Choroid plexus epithelial cell (primary cell): ENCODE measurements at regions not wholly inside any gene's neighbourhood (a gene's known extent, or its start where the extent isn't known, plus 50 kb on each side); places are given as distances from the start of the nearest gene placed in this dataset.

Experiments
- DNase-seq: peaks from one replicate; pipeline ENCODE4 v3.0.0-alpha.2; 2010; ENCODE audit warnings: low read depth
- H3K4me3 ChIP-seq: 2 replicates; pipeline ENCODE4 v1.5.1; 2011; ENCODE audit warnings: low read depth, mild to moderate bottlenecking, control low read depth, low read length, moderate library complexity
- TF ChIP-seq, protein P1 (sequence below): conservative IDR thresholded peaks from 2 replicates; pipeline ENCODE4 v1.5.1; 2011; ENCODE audit warnings: low read depth, mild to moderate bottlenecking, control low read depth, inconsistent platforms, low read length, moderate library complexity

- no peak for DNase-seq
- TF ChIP-seq, protein P1, sequence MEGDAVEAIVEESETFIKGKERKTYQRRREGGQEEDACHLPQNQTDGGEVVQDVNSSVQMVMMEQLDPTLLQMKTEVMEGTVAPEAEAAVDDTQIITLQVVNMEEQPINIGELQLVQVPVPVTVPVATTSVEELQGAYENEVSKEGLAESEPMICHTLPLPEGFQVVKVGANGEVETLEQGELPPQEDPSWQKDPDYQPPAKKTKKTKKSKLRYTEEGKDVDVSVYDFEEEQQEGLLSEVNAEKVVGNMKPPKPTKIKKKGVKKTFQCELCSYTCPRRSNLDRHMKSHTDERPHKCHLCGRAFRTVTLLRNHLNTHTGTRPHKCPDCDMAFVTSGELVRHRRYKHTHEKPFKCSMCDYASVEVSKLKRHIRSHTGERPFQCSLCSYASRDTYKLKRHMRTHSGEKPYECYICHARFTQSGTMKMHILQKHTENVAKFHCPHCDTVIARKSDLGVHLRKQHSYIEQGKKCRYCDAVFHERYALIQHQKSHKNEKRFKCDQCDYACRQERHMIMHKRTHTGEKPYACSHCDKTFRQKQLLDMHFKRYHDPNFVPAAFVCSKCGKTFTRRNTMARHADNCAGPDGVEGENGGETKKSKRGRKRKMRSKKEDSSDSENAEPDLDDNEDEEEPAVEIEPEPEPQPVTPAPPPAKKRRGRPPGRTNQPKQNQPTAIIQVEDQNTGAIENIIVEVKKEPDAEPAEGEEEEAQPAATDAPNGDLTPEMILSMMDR = no peak
- no peak overlapping the region for H3K4me3 ChIP-seq
Observed at GRCh38 chr1:96632045-96632664, 89.4 kb upstream of the PTBP2 start.

DNA sequence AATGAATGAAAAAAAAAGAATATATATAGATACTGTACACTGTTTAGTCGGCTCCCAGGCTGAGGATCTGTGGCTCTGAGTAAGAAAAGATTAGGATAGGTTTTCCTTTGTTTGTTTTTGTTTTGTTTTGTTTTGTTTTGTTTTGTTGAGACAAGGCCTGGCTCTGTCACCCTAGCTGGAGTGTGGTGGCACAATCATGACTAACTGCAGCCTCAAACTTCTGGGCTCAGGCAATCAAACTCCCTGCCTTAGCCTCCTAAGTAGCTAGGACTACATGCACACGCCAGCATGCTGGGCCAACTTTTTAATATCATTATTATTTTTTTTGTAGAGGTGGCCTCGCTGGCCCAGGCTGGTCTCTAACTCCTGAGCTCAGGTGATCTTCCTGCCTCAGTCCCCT, 87.9 kb upstream of the PTBP2 start:
- TF ChIP-seq, protein P1 = no peak
- H3K4me3 ChIP-seq = no peak overlapping the region
- DNase-seq = no peak

GRCh38 chr1:96634883-96635282, 86.7 kb upstream of the PTBP2 start:
- no peak overlapping the region for H3K4me3 ChIP-seq
- DNase-seq = peak; percentile 14
- TF ChIP-seq, protein P1 = no peak

GRCh38 chr1:96641282-96641681, 80.3 kb upstream of the PTBP2 start:
- H3K4me3 ChIP-seq = no peak overlapping the region
- TF ChIP-seq, protein P1 = no peak
- peak; percentile 71 for DNase-seq

- no peak overlapping the region for H3K4me3 ChIP-seq
- TF ChIP-seq, protein P1 = no peak
- no peak for DNase-seq
Observed at GRCh38 chr1:96643519-96643918, 78.1 kb upstream of the PTBP2 start.

DNA sequence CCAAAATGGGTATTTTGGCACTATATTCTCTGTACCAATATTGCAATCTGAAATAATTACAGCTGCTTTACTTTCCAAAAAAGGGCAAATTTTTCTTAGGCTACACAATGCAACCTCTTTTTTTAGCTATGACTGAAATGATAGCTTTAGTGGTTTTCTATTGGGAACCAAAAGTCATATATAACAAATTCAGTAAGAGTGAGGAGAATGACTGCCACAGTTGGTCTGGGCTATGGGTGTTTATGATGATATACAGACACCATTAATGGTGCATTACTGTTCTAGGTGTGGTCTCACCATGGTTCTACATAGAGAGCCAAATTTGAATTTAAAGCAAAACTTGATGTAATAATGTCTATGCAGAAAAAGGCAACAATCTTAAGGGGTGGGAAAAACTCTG, 72.3 kb upstream of the PTBP2 start:
- TF ChIP-seq, protein P1 = no peak
- DNase-seq = no peak
- H3K4me3 ChIP-seq = no peak overlapping the region

- no peak for DNase-seq
- no peak overlapping the region for H3K4me3 ChIP-seq
- TF ChIP-seq, protein P1 = no peak
Observed at GRCh38 chr1:96651517-96651916, 70.1 kb upstream of the PTBP2 start.
